BLaER1 treated with 17β-estradiol and CSF1 and Interleukin-3, amounts not matched to agents 10 nM and 100 nM (cell line): ENCODE measurements at regions not wholly inside any gene's neighbourhood (a gene's known extent, or its start where the extent isn't known, plus 50 kb on each side); places are given as distances from the start of the nearest gene placed in this dataset.

Source experiments
- H3K27ac ChIP-seq, 11 experiments: shearing (Covaris generic); formaldehyde crosslinking; 2 replicates each; pipeline ENCODE4 v1.8.1; 2022
- H3K27me3 ChIP-seq, 11 experiments: shearing (Covaris generic); formaldehyde crosslinking; 2 replicates each; pipeline ENCODE4 v1.8.1; 2022
- H3K36me3 ChIP-seq, 11 experiments: shearing (Covaris generic); formaldehyde crosslinking; 2 replicates each; pipeline ENCODE4 v1.8.1; 2022
- H3K4me1 ChIP-seq, 10 experiments: shearing (Covaris generic); formaldehyde crosslinking; 2 replicates each; pipeline ENCODE4 v1.8.1; 2022
- H3K4me2 ChIP-seq, 11 experiments: shearing (Covaris generic); formaldehyde crosslinking; 2 replicates each; pipeline ENCODE4 v1.8.1; 2022
- H3K4me3 ChIP-seq, 10 experiments: shearing (Covaris generic); formaldehyde crosslinking; 2 replicates each; pipeline ENCODE4 v1.8.1; 2022
- H3K9ac ChIP-seq, 11 experiments: shearing (Covaris generic); formaldehyde crosslinking; 2 replicates each; pipeline ENCODE4 v1.8.1; 2022
- H3K9me3 ChIP-seq, 11 experiments: shearing (Covaris generic); formaldehyde crosslinking; replicated peaks in 1 of 11; 2 replicates each; pipeline ENCODE4 v1.8.1; 2022
- H4K20me1 ChIP-seq, 11 experiments: shearing (Covaris generic); formaldehyde crosslinking; 2 replicates each; pipeline ENCODE4 v1.8.1; 2022
- Cebpa-rat ChIP-seq, 11 experiments: shearing (Covaris generic); IDR thresholded peaks; 2 replicates each; pipeline ENCODE4 v1.8.1; 2022

GRCh38 chr1:208604295-208604694 lies 360.1 kb upstream of the PLXNA2 start:
- Histone ChIP-seq H3K27ac (peak overlapping the region in 5 of 11 experiments; percentile 13 to 59 (median 48); a peak in 7 of 22 replicates), H3K4me3 (no peak overlapping the region), H4K20me1 (no peaks in the 10 kb centered on the region), H3K4me1 (peaks cover 0 to 22% (median 10%) of the 10 kb centered on the region in 10 experiments; a peak in 13 of 20 replicates), H3K36me3 (no peaks in the 10 kb centered on the region), H3K9ac (0 out of 22 replicates have a peak overlapping the region, but pooled peaks of 1 of the 11 experiments have one; percentile 16), H3K9me3 (no peaks in the 10 kb centered on the region), H3K4me2 (peak overlapping the region in 9 of 11 experiments; percentile 0 to 66 (median 30); a peak in 14 of 22 replicates), H3K27me3 (no peaks in the 10 kb centered on the region)
- TF ChIP-seq Cebpa-rat (IDR thresholded peaks at IDR 0.05), result no peak

GRCh38 chr1:208606959-208607358 lies 362.8 kb upstream of the PLXNA2 start:
- Histone ChIP-seq H3K4me3 (no peak overlapping the region), H3K4me1 (peaks cover 0 to 22% (median 12%) of the 10 kb centered on the region in 10 experiments; a peak in 15 of 20 replicates), H3K4me2 (no peak overlapping the region), H3K27ac (no peak overlapping the region), H3K36me3 (no peaks in the 10 kb centered on the region), H3K27me3 (no peaks in the 10 kb centered on the region), H3K9me3 (no peaks in the 10 kb centered on the region), H4K20me1 (no peaks in the 10 kb centered on the region), H3K9ac (no peak overlapping the region)
- no peak for TF ChIP-seq Cebpa-rat (IDR thresholded peaks at IDR 0.05)

GRCh38 chr1:208607616-208608015 lies 363.4 kb upstream of the PLXNA2 start:
- no peak for TF ChIP-seq Cebpa-rat (IDR thresholded peaks at IDR 0.05)
- Histone ChIP-seq H3K4me2 (no peak overlapping the region), H3K27ac (no peak overlapping the region), H3K9ac (no peak overlapping the region), H3K27me3 (no peaks in the 10 kb centered on the region), H4K20me1 (no peaks in the 10 kb centered on the region), H3K9me3 (no peaks in the 10 kb centered on the region), H3K4me1 (peaks cover 0 to 22% (median 12%) of the 10 kb centered on the region in 10 experiments; a peak in 15 of 20 replicates), H3K36me3 (no peaks in the 10 kb centered on the region), H3K4me3 (no peak overlapping the region)

GRCh38 chr1:208614610-208615009 lies 370.4 kb upstream of the PLXNA2 start:
- peaks cover 0 to 15% (median 3%) of the 10 kb centered on the region in 10 experiments; a peak in 6 of 20 replicates for H3K4me1 ChIP-seq
- H3K9ac ChIP-seq, result no peak overlapping the region
- no peak overlapping the region for H3K27ac ChIP-seq
- no peaks in the 10 kb centered on the region for H3K36me3 ChIP-seq
- no peak for TF ChIP-seq Cebpa-rat (IDR thresholded peaks at IDR 0.05)
- H4K20me1 ChIP-seq, result no peaks in the 10 kb centered on the region
- no peak overlapping the region for H3K4me3 ChIP-seq
- no peaks in the 10 kb centered on the region for H3K27me3 ChIP-seq
- H3K4me2 ChIP-seq, result no peak overlapping the region
- peaks cover 5 to 24% (median 12%) of the 10 kb centered on the region in 11 experiments; a peak in 20 of 22 replicates for H3K9me3 ChIP-seq

- TF ChIP-seq Cebpa-rat (IDR thresholded peaks at IDR 0.05), result no peak
Measured at GRCh38 chr1:208615371-208615770, 371.2 kb upstream of the PLXNA2 start.

GRCh38 chr1:208616776-208617175 lies 372.6 kb upstream of the PLXNA2 start:
- Histone ChIP-seq H3K9me3 (peaks cover 23 to 45% (median 32%) of the 10 kb centered on the region in 11 experiments), H3K4me2 (no peak overlapping the region), H3K27ac (no peak overlapping the region), H3K27me3 (no peaks in the 10 kb centered on the region), H4K20me1 (no peaks in the 10 kb centered on the region), H3K9ac (no peak overlapping the region), H3K4me1 (peaks cover 0 to 7% (median 3%) of the 10 kb centered on the region in 10 experiments; a peak in 6 of 20 replicates), H3K36me3 (no peaks in the 10 kb centered on the region), H3K4me3 (no peak overlapping the region)
- TF ChIP-seq Cebpa-rat (IDR thresholded peaks at IDR 0.05), result no peak

More at GRCh38 chr1:208615371-208615770, 371.2 kb upstream of the PLXNA2 start:
- no peaks in the 10 kb centered on the region for H4K20me1 ChIP-seq
- no peaks in the 10 kb centered on the region for H3K27me3 ChIP-seq
- no peak overlapping the region for H3K4me3 ChIP-seq
- H3K27ac ChIP-seq, result no peak overlapping the region
- H3K9ac ChIP-seq, result no peak overlapping the region
- H3K9me3 ChIP-seq, result peaks cover 11 to 31% (median 19%) of the 10 kb centered on the region in 11 experiments; a peak in 20 of 22 replicates
- H3K36me3 ChIP-seq, result no peaks in the 10 kb centered on the region
- H3K4me1 ChIP-seq, result peaks cover 0 to 10% (median 3%) of the 10 kb centered on the region in 10 experiments; a peak in 6 of 20 replicates
- H3K4me2 ChIP-seq, result peak overlapping the region in 5 of 11 experiments; percentile 10 to 27 (median 17); a peak in 4 of 22 replicates

GRCh38 chr1:208628022-208628914 lies 384.1 kb upstream of the PLXNA2 start:
- Histone ChIP-seq H3K36me3 (no peaks in the 10 kb centered on the region), H3K4me3 (no peak overlapping the region), H3K4me1 (no peaks in the 10 kb centered on the region), H3K27me3 (no peaks in the 10 kb centered on the region), H3K9ac (no peak overlapping the region), H3K27ac (no peak overlapping the region), H3K4me2 (no peak overlapping the region), H4K20me1 (no peaks in the 10 kb centered on the region), H3K9me3 (no peaks in the 10 kb centered on the region)
- TF ChIP-seq Cebpa-rat (IDR thresholded peaks at IDR 0.05), result no peak

- no peaks in the 10 kb centered on the region for H3K36me3 ChIP-seq
- H3K4me2 ChIP-seq, result no peak overlapping the region
- H3K4me1 ChIP-seq, result no peaks in the 10 kb centered on the region
- H3K4me3 ChIP-seq, result no peak overlapping the region
- no peaks in the 10 kb centered on the region for H3K27me3 ChIP-seq
- no peaks in the 10 kb centered on the region for H4K20me1 ChIP-seq
- no peaks in the 10 kb centered on the region for H3K9me3 ChIP-seq
- no peak overlapping the region for H3K27ac ChIP-seq
- no peak for TF ChIP-seq Cebpa-rat (IDR thresholded peaks at IDR 0.05)
- no peak overlapping the region for H3K9ac ChIP-seq
Measured at GRCh38 chr1:208631092-208631491, 386.9 kb upstream of the PLXNA2 start.

- H3K36me3 ChIP-seq, result no peaks in the 10 kb centered on the region
- H4K20me1 ChIP-seq, result no peaks in the 10 kb centered on the region
- H3K9ac ChIP-seq, result no peak overlapping the region
- no peaks in the 10 kb centered on the region for H3K9me3 ChIP-seq
- TF ChIP-seq Cebpa-rat (IDR thresholded peaks at IDR 0.05), result no peak
- H3K4me2 ChIP-seq, result no peak overlapping the region
- no peak overlapping the region for H3K4me3 ChIP-seq
- no peak overlapping the region for H3K27ac ChIP-seq
- H3K27me3 ChIP-seq, result no peaks in the 10 kb centered on the region
- H3K4me1 ChIP-seq, result no peaks in the 10 kb centered on the region
Measured at GRCh38 chr1:208631506-208631905, 387.3 kb upstream of the PLXNA2 start.
